OCI-LY3 (cell line): ENCODE measurements at regions not wholly inside any gene's neighbourhood (a gene's known extent, or its start where the extent isn't known, plus 50 kb on each side); places are given as distances from the start of the nearest gene placed in this dataset.

ENCODE experiments used
- H2AFZ ChIP-seq: fragments of 200-600, 300-600 bp; shearing (Covaris generic); 2 replicates; pipeline ENCODE4 v1.6.0; 2014; ENCODE audit warnings: antibody characterized with exemption, low read depth, low read length
- H3K27ac ChIP-seq: fragments of 200-600, 300-600 bp; sonication (generic); 2 replicates; pipeline ENCODE4 v1.5.1; 2014; ENCODE audit warnings: mild to moderate bottlenecking, low read length, moderate library complexity, mixed read lengths
- H3K27me3 ChIP-seq: fragments of 200-600, 300-600 bp; sonication (generic); 2 replicates; pipeline ENCODE4 v1.6.1; 2014; ENCODE audit warnings: low read depth, low read length, mixed read lengths
- H3K36me3 ChIP-seq: fragments of 200-600, 300-600 bp; sonication (generic); replicated peaks from 2 replicates; pipeline ENCODE3; 2014; ENCODE audit warnings: low read depth, low read length, mixed read lengths
- H3K4me1 ChIP-seq: fragments of 300-600, 200-600 bp; sonication (generic); 2 replicates; pipeline ENCODE4 v1.6.1; 2014; ENCODE audit warnings: low read length, mixed read lengths
- H3K4me2 ChIP-seq: fragments of 200-600, 300-600 bp; sonication (generic); 2 replicates; pipeline ENCODE4 v1.6.1; 2014; ENCODE audit warnings: low read length, mixed read lengths
- H3K4me3 ChIP-seq: fragments of 300-600, 200-600 bp; sonication (generic); 2 replicates; pipeline ENCODE4 v1.5.1; 2014; ENCODE audit warnings: antibody characterized with exemption, mild to moderate bottlenecking, low read length, moderate library complexity
- H3K79me2 ChIP-seq: fragments of 300-600, 200-600 bp; shearing (Covaris generic); 2 replicates; pipeline ENCODE4 v1.6.1; 2014; ENCODE audit warnings: mild to moderate bottlenecking, low read length, mixed read lengths
- H3K9ac ChIP-seq: fragments of 300-600, 200-600 bp; shearing (Covaris generic); 2 replicates; pipeline ENCODE4 v1.6.0; 2014; ENCODE audit warnings: mild to moderate bottlenecking, low read length, moderate library complexity
- H3K9me3 ChIP-seq: fragments of 200-600, 300-600 bp; shearing (Covaris generic); 2 replicates; pipeline ENCODE4 v1.6.1; 2014; ENCODE audit warnings: low read length, mixed read lengths; ENCODE audit not compliant: insufficient read depth
- H4K20me1 ChIP-seq: fragments of 200-600, 300-600 bp; sonication (generic); 2 replicates; pipeline ENCODE4 v1.6.1; 2016; ENCODE audit warnings: low read length, mixed read lengths; ENCODE audit not compliant: insufficient read depth
- EZH2phosphoT487 ChIP-seq: fragments of 200-600 bp; shearing (Covaris generic); IDR thresholded peaks from 2 replicates; pipeline ENCODE4 v1.6.1; 2018; ENCODE audit warnings: antibody characterized with exemption, mixed run types, low read depth
- TF ChIP-seq, protein P1 (sequence below): fragments of 200-600, 300-600 bp; sonication (generic); IDR thresholded peaks from 2 replicates; pipeline ENCODE4 v1.5.1; 2014; ENCODE audit warnings: antibody characterized with exemption, low read length, low read depth

DNA sequence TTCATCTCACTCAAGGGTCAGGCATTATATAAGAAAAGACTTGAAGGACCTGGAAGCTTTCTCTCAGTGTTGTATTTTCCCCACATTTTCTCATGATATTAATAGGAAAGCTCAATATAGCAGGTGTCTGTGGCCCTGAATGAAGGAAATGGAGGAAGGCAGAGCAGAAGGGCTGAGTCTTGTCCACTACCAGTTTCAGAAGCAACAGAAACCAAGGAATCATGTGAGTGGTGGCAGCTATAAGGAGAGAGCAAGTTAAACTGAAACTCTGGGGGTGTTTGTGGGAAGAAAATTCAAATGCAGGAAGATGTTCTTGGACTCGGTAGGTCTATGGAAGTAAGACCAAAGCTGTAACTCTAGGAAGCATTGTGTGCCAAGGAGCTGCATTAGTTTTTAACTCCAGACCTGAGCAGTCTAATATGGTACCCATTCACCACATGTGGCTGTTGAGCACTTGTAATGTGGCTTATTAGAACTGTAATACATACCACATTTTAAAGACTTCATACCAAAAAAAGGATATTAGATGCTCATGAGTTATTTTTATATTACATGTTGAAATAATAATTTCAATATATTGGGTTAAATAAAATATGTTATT lies 278.8 kb upstream of the GADL1 start:
- TF ChIP-seq, protein P1, sequence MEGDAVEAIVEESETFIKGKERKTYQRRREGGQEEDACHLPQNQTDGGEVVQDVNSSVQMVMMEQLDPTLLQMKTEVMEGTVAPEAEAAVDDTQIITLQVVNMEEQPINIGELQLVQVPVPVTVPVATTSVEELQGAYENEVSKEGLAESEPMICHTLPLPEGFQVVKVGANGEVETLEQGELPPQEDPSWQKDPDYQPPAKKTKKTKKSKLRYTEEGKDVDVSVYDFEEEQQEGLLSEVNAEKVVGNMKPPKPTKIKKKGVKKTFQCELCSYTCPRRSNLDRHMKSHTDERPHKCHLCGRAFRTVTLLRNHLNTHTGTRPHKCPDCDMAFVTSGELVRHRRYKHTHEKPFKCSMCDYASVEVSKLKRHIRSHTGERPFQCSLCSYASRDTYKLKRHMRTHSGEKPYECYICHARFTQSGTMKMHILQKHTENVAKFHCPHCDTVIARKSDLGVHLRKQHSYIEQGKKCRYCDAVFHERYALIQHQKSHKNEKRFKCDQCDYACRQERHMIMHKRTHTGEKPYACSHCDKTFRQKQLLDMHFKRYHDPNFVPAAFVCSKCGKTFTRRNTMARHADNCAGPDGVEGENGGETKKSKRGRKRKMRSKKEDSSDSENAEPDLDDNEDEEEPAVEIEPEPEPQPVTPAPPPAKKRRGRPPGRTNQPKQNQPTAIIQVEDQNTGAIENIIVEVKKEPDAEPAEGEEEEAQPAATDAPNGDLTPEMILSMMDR = no peak
- no peak for TF ChIP-seq EZH2phosphoT487
- Histone ChIP-seq H4K20me1 (no peaks in the 10 kb centered on the region), H3K4me1 (peaks cover 14% of the 10 kb centered on the region), H3K27ac (no peak overlapping the region), H3K9ac (no peak overlapping the region), H3K36me3 (no peaks in the 10 kb centered on the region), H3K27me3 (no peaks in the 10 kb centered on the region), H3K4me2 (no peak overlapping the region), H3K4me3 (no peak overlapping the region), H3K79me2 (no peaks in the 10 kb centered on the region), H2AFZ (0 out of 2 replicates have a peak overlapping the region, but pooled peaks have one; percentile 29), H3K9me3 (no peaks in the 10 kb centered on the region)

DNA sequence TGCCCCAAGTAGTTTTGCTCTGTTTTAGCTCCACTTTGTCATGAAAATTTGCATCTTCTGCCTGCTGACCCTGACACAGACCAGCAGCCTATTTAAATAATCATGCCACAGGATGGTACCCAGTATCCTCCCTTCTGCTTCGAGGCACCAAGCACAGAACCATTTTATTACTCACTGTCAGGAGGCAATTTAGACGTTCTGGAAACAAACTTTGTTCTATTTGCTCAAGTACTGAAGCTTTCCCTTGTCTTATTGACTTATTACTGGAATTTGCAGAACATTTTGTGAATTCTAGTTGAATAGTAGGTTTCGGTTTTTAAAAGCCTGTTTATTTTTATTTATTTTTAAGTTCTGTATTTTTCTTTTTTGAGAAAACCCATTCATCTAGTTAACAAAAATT lies 279.6 kb upstream of the GADL1 start:
- Histone ChIP-seq H3K4me2 (no peak overlapping the region), H3K4me1 (peaks cover 14% of the 10 kb centered on the region), H3K36me3 (no peaks in the 10 kb centered on the region), H4K20me1 (no peaks in the 10 kb centered on the region), H2AFZ (no peak overlapping the region), H3K4me3 (no peak overlapping the region), H3K79me2 (no peaks in the 10 kb centered on the region), H3K9ac (no peak overlapping the region), H3K27me3 (no peaks in the 10 kb centered on the region), H3K9me3 (no peaks in the 10 kb centered on the region), H3K27ac (no peak overlapping the region)
- no peak for TF ChIP-seq EZH2phosphoT487
- TF ChIP-seq, protein P1 = no peak

DNA sequence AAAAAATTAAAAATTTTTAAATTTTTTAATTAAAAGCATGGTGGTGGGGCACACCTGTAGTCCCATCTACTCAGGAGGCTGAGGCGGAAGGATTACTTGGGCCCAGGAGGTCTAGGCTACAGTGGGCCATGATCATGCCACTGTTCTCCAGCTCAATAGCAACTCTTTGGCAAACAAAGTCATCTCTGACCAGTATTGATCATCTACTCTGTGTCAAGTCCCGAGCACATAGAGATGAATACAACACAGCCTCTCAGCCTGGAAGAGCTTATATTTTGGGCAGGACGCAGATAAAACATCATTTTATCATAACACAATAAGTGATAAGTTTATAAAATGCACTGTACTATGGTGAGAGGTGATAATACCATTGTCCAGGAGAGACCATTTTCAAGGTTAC lies 281.6 kb upstream of the GADL1 start:
- Histone ChIP-seq H3K27me3 (no peaks in the 10 kb centered on the region), H3K36me3 (no peaks in the 10 kb centered on the region), H3K79me2 (no peaks in the 10 kb centered on the region), H3K27ac (no peak overlapping the region), H3K4me2 (no peak overlapping the region), H4K20me1 (no peaks in the 10 kb centered on the region), H3K4me1 (peaks cover 25% of the 10 kb centered on the region), H3K4me3 (no peak overlapping the region), H2AFZ (no peak overlapping the region), H3K9me3 (no peaks in the 10 kb centered on the region), H3K9ac (no peak overlapping the region)
- no peak for TF ChIP-seq EZH2phosphoT487
- TF ChIP-seq, protein P1 = no peak

- H4K20me1 ChIP-seq = no peaks in the 10 kb centered on the region
- TF ChIP-seq, protein P1 = no peak
- TF ChIP-seq EZH2phosphoT487 = no peak
- H3K27ac ChIP-seq = no peak overlapping the region
- no peak overlapping the region for H3K4me2 ChIP-seq
- H3K9ac ChIP-seq = no peak overlapping the region
- no peaks in the 10 kb centered on the region for H3K9me3 ChIP-seq
- H3K4me3 ChIP-seq = no peak overlapping the region
- H2AFZ ChIP-seq = no peak overlapping the region
- no peaks in the 10 kb centered on the region for H3K79me2 ChIP-seq
- no peaks in the 10 kb centered on the region for H3K36me3 ChIP-seq
- H3K4me1 ChIP-seq = peaks cover 43% of the 10 kb centered on the region
- no peaks in the 10 kb centered on the region for H3K27me3 ChIP-seq
Observed at GRCh38 chr3:31178467-31178866, 284.0 kb upstream of the GADL1 start.
